Stimulated activated CD8-positive, alpha-beta memory T cell treated with anti-CD3 and anti-CD28 coated beads, Interleukin-2, amount 100 ng/mL, for 48 hours (primary cell): ENCODE measurements at regions not wholly inside any gene's neighbourhood (a gene's known extent, or its start where the extent isn't known, plus 50 kb on each side); places are given as distances from the start of the nearest gene placed in this dataset.

ENCODE experiments used
- DNase-seq, 2 donors: peaks; one replicate each; pipeline ENCODE4 v3.0.0-alpha.2; 2020; ENCODE audit warnings: low read depth in 2 of 2

DNA sequence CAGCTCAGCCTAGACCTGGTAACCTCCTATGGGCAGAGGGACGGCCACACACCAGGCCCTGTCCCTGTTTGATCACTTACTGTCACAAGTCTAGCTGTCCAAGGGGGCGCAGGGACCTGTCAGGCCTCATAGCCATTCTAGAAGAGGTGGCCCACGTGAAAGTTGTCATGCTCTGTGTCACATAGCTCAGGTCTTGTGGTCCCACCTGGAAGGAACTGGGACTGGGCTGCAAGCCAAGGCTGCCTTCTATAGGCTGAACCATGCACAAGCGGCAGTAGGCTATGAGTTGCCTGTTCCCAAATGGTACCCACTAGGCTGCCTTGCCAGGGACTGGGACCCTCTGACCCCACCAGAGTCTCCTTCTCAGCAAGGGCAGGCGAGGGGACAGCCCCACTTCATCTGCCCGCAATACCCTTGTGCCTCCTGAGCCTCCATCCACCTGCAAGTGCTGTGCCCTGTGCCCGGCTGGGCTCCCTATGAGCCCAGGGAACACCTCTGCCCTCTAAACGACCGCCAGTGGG is 177.5 kb downstream of the ANAPC1 start:
- DNase-seq, result no peak

DNA sequence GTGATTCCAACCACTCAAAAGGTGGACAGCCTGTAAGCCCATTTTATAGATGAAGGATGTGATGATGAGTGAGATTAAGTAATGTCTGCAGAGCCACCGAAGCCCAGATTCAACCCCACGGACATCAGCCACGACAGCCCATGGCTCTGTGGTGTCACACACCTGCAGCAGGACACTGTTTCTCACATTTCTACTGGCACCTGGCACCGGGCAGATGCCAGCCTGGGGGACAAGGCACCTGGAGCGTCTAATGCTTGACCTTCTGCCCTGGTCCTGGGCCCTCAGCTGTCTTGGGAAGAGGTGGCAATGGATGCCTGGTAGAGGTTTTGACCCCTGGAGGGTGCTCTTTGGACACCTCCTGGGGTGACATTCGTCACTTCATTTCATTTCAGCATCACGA is 176.3 kb downstream of the ANAPC1 start:
- no peak for DNase-seq

DNA sequence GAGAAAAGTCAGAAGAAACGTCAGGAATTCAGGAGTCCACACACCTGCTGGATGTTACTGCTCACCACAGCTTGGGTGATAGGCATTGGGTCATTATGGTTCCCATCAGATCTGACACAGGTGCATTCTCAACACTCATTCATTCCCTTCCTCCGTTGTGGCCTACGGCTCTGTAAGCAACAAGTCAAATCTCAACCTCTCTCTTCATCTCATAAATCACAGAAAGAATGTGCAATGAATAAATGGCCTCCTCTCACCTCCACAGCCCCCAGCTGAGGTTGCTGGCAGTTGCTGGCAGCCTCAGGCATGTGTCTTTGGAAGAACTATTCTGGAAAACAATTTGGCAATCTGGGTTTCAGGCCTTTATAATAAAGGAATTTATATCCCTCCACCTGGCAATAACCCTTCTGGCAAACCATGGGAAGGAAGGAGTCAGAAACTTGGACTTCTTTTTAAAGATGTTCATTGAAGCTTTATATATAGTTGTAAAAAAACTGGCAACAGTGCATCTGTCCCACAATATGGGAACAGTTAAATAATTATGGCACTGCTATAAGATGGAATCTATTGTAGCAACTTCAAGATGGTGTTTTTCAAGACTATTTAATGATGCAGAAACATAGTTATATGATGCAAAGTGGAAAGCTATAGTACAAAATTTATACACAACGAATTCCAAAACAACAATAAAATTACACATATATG is 175.4 kb downstream of the ANAPC1 start:
- no peak for DNase-seq

DNA sequence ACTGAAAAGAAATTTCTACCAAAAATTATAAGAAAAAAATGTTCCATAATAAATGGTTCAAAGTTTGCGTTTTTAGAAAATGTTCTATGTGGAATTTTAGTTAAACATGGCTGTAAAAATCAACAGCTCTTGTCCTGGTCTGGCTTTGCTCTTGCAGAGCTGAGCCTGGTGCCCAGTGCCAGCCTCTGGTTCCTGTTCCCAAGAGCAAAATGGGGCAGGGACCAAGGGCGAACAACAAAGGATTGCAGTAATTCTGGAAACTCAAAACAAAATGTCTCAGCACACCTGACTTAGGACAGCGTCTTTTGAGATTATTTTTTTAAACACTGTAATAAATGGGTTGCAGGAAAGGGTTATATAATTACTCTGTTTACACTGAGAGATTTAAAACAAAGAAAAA is 174.7 kb downstream of the ANAPC1 start:
- DNase-seq, result no peak

DNA sequence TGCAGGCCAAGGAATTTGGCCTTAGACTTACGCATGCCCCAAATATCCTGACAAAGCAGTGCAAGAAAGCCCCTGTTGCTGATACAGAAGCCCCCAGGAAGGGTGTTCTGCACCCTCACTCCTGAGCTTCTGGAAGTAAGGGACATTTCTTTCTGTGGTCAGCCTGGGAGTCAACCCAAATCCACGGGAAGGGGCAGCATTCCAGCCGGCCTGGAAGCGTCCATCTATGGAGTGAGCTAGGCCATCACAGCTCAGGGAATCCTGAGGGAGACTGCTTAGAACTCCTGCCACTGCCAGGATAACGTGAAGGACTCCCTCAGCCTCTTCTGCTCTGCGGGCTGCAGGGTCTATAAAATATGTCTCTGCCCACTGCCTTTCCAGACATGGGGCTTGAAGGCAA is 173.9 kb downstream of the ANAPC1 start:
- DNase-seq, result no peak

DNA sequence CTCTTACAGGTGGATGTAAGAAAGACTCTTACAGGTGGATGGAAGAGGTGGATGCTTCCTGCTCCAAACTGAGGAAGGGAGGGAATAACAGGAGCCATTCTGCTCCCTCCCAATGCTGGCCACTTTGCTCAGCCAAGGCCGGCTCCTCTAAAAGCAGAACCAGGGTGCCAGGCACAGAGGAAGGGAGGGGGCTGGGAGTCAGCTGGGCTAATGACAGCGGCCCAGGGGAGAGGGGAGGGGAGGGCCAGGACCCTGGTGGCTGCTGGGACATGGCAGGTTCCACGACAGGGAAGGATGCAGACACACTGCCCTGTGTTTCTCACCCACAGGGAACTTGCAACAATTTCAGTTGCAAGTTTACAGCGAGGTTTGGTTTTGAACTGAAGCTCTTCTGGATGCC is 173.4 kb downstream of the ANAPC1 start:
- no peak for DNase-seq

DNA sequence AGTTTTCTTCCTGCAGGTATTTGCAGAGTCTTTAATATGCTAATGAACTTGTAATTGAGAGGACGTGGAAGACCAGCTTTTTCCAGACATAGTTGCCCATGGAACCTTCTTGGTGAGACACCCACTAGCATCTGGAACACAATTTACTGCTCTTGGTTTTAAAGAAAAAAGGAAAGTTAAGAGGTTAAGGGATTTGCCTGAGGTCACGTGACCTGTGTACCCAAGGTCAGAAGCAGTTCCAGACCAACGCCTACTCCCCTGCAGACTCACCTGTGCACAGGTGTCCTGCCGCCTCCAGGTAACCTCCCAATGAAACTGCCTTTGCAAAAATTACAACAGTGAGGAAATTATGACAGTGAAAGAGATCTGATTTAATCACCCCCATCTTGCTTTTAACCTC is 172.7 kb downstream of the ANAPC1 start:
- DNase-seq, result no peak

DNA sequence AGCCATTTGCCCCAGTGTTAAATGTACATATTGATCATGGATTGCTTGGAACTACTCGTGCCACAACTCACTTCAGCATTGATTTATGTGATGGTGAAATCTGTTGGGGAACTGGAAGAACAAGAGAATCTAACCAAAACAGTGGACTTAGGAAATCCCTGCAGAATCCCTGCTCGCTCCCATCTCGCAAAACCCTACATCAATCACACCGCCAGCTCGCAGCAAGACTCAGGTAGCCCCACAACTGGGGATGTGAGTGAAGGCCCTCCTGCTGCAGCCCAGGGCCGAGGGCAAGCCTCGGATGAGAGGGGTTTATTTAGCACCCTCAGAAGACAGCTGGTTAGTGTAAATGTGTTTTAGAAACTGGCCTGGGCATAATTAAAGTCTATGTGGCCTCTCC is 171.6 kb downstream of the ANAPC1 start:
- no peak for DNase-seq

DNA sequence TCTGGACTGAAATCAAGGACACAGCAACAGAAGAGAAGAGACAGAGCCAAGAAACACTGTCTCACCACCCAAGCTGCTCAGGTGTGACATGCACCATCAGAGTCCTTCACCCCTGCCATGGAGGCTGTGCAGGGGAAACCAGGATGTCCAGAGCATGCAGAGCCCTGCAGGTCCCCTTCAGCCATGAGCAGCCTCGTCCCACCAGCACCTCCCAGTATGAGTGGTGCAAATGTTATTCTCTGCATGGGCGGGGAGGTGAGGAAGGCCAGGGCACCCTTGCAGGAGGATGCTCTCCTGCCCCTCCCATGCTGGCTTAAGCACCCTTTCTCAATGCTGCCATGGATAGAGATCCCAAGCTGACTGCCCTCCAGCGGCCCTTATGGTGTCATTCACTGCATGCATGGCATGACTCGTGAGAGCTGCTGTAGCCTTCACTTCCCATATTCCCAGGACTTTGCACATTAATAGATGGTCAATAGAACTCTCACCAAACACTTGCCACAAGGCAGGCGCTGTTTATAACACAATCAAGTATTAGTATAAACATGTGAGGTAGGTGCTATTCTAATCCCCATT is 171.0 kb downstream of the ANAPC1 start:
- no peak for DNase-seq

DNA sequence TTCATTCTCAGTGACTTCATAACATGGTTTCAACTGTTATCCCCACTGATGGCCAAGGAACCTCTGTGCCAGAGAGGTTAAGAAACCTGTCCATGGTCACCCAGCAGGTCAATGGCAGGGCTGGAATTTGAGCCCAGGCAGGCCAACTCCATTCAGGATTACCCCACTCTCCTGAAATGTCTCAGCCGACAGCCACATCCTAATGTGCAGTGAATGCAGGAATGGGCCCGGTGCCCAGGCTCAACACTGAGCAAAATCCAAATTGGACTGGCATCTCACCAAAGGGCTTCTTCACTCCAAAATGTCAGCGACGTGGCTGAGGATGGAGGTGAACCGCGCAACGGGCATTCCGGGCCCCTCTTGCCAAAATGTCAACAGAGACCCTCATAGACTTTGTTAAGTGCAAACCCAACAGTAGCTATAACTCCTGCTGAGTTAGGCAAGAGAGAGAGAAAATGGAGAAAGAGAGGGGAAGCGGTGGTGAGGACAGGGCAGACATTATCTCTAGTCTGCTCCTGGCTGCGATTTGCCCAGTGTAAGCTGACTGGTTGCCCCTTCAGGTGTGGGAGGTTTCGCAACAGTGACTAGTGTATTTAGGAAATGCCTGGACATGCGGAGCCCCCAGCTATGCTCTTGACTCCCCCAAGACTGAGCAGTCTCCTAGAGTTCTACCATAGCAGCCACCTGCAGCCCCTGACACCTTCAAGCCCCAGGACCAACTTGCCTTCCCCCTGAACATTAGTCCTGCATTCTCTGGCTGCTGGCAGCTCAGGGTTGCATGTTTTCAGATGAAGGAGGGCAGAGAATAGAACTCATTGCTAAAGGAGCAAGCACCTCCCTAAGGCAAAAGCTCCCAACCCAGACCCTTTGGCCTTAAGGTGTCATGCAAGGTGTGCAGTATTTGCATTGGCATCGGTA is 167.7 kb downstream of the ANAPC1 start:
- DNase-seq, result no peak

DNA sequence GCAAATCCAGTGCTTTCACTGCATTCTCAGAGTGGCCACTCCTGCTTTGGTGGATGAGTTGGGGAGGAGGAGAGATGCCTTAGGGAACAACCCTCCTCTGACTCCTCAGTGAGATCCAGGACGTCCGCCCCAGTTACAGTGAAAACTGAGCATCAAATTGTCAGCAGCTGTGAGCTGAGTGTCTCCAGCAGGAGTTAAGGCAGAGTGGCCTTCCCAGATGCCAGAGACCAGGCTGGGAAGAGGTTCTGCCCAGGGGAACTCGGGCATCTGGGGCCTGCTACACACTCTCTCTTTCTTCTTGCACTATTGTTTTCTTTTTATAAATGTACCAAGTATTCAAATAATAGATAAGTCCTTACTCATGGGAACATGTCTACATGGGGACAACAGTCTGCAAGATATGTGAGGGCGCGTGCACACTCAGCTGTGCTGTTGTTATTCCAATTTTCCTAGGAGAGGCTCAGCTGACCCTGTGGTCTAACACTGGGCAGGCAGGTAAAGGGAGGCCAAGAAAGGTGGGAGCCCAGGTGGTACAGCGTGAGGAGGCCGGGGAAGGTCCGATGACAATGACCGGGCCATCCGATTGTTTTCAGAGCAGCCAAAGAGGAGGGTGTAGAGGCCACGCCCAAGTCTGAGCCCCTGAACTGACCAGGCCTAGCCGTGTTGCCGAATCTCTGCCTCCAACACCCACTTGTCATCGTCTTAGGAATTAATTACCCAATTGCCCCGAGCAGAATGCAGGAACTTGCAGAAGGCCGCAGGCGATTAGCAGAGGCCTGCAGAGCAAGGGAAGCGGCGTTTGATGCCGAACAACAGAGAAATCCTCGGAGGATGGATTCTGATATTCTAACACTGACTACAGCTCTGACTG is 166.9 kb downstream of the ANAPC1 start:
- no peak for DNase-seq
